ENCODE measurements at regions not wholly inside any gene's neighbourhood (a gene's known extent, or its start where the extent isn't known, plus 50 kb on each side); places are given as distances from the start of the nearest gene placed in this dataset.

- no peaks in the 10 kb centered on the region for H3K79me2 ChIP-seq (ENCODE audit: control insufficient read depth, insufficient read depth, low read length)
- H4K20me1 ChIP-seq (replicated peaks; ENCODE audit: control insufficient read depth, insufficient read depth, low read length): no peaks in the 10 kb centered on the region
- ChIA-PET POLR2A (no interaction called here), CTCF (ENCODE audit: low intra/inter-chr PET ratio) (no interaction called here)
- no peaks in the 10 kb centered on the region for H3K9me1 ChIP-seq (ENCODE audit: control insufficient read depth, insufficient read depth, low read length)
- H3K9ac ChIP-seq (ENCODE audit: insufficient read depth in 1 of 2, low read depth in 2 of 2, low read length in 2 of 2): no peak overlapping the region
- TF ChIP-seq ATF2 (CRISPR knock-in tag; IDR thresholded peaks at IDR 0.05): no peak
- TF ChIP-seq NFIX (CRISPR knock-in tag; IDR thresholded peaks at IDR 0.05; ENCODE audit: low read depth): no peak
- no peak for TF ChIP-seq POLR2A (conservative IDR thresholded peaks at IDR 0.05)
- TF ChIP-seq CCNT2 (IDR thresholded peaks at IDR 0.05; ENCODE audit: borderline replicate concordance, extremely low read depth, insufficient read length, low read depth, low read length): no peak
- no peak for TF ChIP-seq SLC30A9 (CRISPR knock-in tag; IDR thresholded peaks at IDR 0.05)
- TF ChIP-seq ELF1 (tag; IDR thresholded peaks at IDR 0.05): no peak
- TF ChIP-seq E2F8 (IDR thresholded peaks at IDR 0.05; ENCODE audit: low read depth, partially characterized antibody): no peak
- no peak for TF ChIP-seq ASH1L (IDR thresholded peaks at IDR 0.05; ENCODE audit: borderline replicate concordance, low read depth, partially characterized antibody)
- no peak for TF ChIP-seq EP400 (IDR thresholded peaks at IDR 0.05)
- no peak for TF ChIP-seq JUN (IDR thresholded peaks at IDR 0.05; ENCODE audit: borderline replicate concordance, low read depth, low read length)
- TF ChIP-seq JUN (CRISPR knock-in tag; IDR thresholded peaks at IDR 0.05; ENCODE audit: borderline replicate concordance): no peak
- no peak for TF ChIP-seq DMBX1 (CRISPR knock-in tag; IDR thresholded peaks at IDR 0.05; ENCODE audit: borderline replicate concordance)
- TF ChIP-seq MEF2A (IDR thresholded peaks at IDR 0.05; ENCODE audit: control insufficient read depth, low read depth, low read length): no peak
- no peak for TF ChIP-seq HNRNPL (IDR thresholded peaks at IDR 0.05; ENCODE audit: low read depth, low read length)
- no peak overlapping the region for H3K27ac ChIP-seq (ENCODE audit: extremely low read depth, low read depth, low read length)
- DNase-seq (ENCODE audit: extremely low read depth in 1 of 4, low spot score in 3 of 4) (no peak), FAIRE-seq (no peak), ATAC-seq (no peak)
- 0% methylated on average over 2 of the region's 2 CpGs for WGBS (ENCODE audit: insufficient coverage, low coverage, missing lambda C conversion rate)
- no peak overlapping the region for H2AFZ ChIP-seq (ENCODE audit: low read depth, low read length)
- no peaks in the 10 kb centered on the region for H3K27me3 ChIP-seq (ENCODE audit: control insufficient read depth in 2 of 2, insufficient read depth in 2 of 2, low read length in 2 of 2)
- intact Hi-C loops (cut with micrococcal nuclease) (no loop called here), in situ Hi-C loops (cut with MboI) (no loop called here)
- BruUV-seq (replicated peaks): no TSS peak
- no peaks in the 10 kb centered on the region for H3K9me3 ChIP-seq (replicated peaks; ENCODE audit: control insufficient read depth, insufficient read depth, low read depth, low read length)
- no peak overlapping the region for H3K4me3 ChIP-seq
- H3K36me3 ChIP-seq (ENCODE audit: control insufficient read depth, insufficient read depth, low read length): no peaks in the 10 kb centered on the region
- H3K4me2 ChIP-seq (ENCODE audit: insufficient read depth, low read length): no peak overlapping the region
- no peaks in the 10 kb centered on the region for H3K4me1 ChIP-seq (replicated peaks in 1 of 2; ENCODE audit: control insufficient read depth in 2 of 2, insufficient read depth in 2 of 2, low read length in 2 of 2)
Observed at GRCh38 chr13:107551521-107551920, 663.8 kb downstream of the LIG4 start.

All from K562 (cell line).